DND-41 (cell line): ENCODE measurements at regions not wholly inside any gene's neighbourhood (a gene's known extent, or its start where the extent isn't known, plus 50 kb on each side); places are given as distances from the start of the nearest gene placed in this dataset.

Source experiments
- ATAC-seq: fragments of 200-7000 bp; cut with Tn5 transposase; 3 replicates; pipeline ENCODE4 v1.9.1; 2021; ENCODE audit warnings: low read depth; ENCODE audit not compliant: insufficient read depth
- DNase-seq: peaks from one replicate; pipeline ENCODE4 v3.0.0-alpha.2; 2020
- H2AFZ ChIP-seq: 2 replicates; pipeline ENCODE4 v1.6.0; 2012; ENCODE audit warnings: low read depth, low read length
- H3K27ac ChIP-seq: 2 replicates; pipeline ENCODE4 v1.5.1; 2012; ENCODE audit warnings: low read length, inconsistent platforms
- H3K27me3 ChIP-seq: fragments of 200-600 bp; sonication (generic); 2 replicates; pipeline ENCODE4 v1.6.0; 2012; ENCODE audit warnings: low read length, mild to moderate bottlenecking, inconsistent platforms; ENCODE audit not compliant: insufficient read depth, poor library complexity
- H3K36me3 ChIP-seq: 2 replicates; pipeline ENCODE4 v1.5.1; 2012; ENCODE audit warnings: low read length, inconsistent platforms; ENCODE audit not compliant: insufficient read depth
- H3K4me1 ChIP-seq: 2 replicates; pipeline ENCODE4 v1.5.1; 2012; ENCODE audit warnings: mild to moderate bottlenecking, low read length; ENCODE audit not compliant: insufficient read depth
- H3K4me2 ChIP-seq: 2 replicates; pipeline ENCODE4 v1.6.0; 2012; ENCODE audit warnings: mild to moderate bottlenecking, moderate library complexity, low read length, inconsistent platforms; ENCODE audit not compliant: insufficient read depth
- H3K4me3 ChIP-seq, 2 experiments: fragments of 200-600 bp in 1 of 2; shearing (Covaris generic) in 1 of 2; 2 replicates each; pipeline ENCODE4 v1.5.1; 2012 to 2016; ENCODE audit warnings: inconsistent platforms in 2 of 2, low read length in 2 of 2, mild to moderate bottlenecking in 2 of 2, low read depth in 1 of 2, moderate library complexity in 1 of 2
- H3K79me2 ChIP-seq: 2 replicates; pipeline ENCODE4 v1.6.0; 2012; ENCODE audit warnings: low read length, inconsistent platforms; ENCODE audit not compliant: insufficient read depth
- H3K9ac ChIP-seq: 2 replicates; pipeline ENCODE4 v1.6.0; 2012; ENCODE audit warnings: low read depth, mild to moderate bottlenecking, inconsistent platforms, low read length, moderate library complexity
- H3K9me3 ChIP-seq: 2 replicates; pipeline ENCODE4 v1.5.1; 2012; ENCODE audit warnings: low read length, moderate library complexity, mild to moderate bottlenecking, inconsistent platforms; ENCODE audit not compliant: insufficient read depth, severe bottlenecking
- H4K20me1 ChIP-seq: 2 replicates; pipeline ENCODE4 v1.6.0; 2012; ENCODE audit warnings: low read length; ENCODE audit not compliant: insufficient read depth
- EZH2 ChIP-seq: IDR thresholded peaks from 3 replicates; pipeline ENCODE4 v1.6.1; 2012; ENCODE audit warnings: borderline replicate concordance, low read depth, mild to moderate bottlenecking, moderate library complexity, low read length, inconsistent platforms; ENCODE audit not compliant: severe bottlenecking
- TF ChIP-seq, protein P1 (sequence below): IDR thresholded peaks from 2 replicates; pipeline ENCODE4 v1.5.1; 2012; ENCODE audit warnings: borderline replicate concordance, low read length, moderate library complexity, mild to moderate bottlenecking; ENCODE audit not compliant: poor library complexity, severe bottlenecking; ENCODE audit errors: extremely low read depth

- Histone ChIP-seq H3K9ac (no peak overlapping the region), H3K4me2 (no peak overlapping the region), H3K9me3 (no peaks in the 10 kb centered on the region), H3K36me3 (no peaks in the 10 kb centered on the region), H2AFZ (no peak overlapping the region), H3K27me3 (no peaks in the 10 kb centered on the region), H3K79me2 (no peaks in the 10 kb centered on the region), H3K4me3 (no peak overlapping the region), H3K4me1 (no peaks in the 10 kb centered on the region), H4K20me1 (no peaks in the 10 kb centered on the region), H3K27ac (no peak overlapping the region)
- TF ChIP-seq, protein P1, sequence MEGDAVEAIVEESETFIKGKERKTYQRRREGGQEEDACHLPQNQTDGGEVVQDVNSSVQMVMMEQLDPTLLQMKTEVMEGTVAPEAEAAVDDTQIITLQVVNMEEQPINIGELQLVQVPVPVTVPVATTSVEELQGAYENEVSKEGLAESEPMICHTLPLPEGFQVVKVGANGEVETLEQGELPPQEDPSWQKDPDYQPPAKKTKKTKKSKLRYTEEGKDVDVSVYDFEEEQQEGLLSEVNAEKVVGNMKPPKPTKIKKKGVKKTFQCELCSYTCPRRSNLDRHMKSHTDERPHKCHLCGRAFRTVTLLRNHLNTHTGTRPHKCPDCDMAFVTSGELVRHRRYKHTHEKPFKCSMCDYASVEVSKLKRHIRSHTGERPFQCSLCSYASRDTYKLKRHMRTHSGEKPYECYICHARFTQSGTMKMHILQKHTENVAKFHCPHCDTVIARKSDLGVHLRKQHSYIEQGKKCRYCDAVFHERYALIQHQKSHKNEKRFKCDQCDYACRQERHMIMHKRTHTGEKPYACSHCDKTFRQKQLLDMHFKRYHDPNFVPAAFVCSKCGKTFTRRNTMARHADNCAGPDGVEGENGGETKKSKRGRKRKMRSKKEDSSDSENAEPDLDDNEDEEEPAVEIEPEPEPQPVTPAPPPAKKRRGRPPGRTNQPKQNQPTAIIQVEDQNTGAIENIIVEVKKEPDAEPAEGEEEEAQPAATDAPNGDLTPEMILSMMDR = no peak
- no peak for TF ChIP-seq EZH2
- ATAC-seq (no peak), DNase-seq (no peak)
These were observed 622.6 kb downstream of the ADGRL2 start for GRCh38 chr1:82423174-82423815.

- DNase-seq (no peak), ATAC-seq (no peak)
- H3K4me3 ChIP-seq = no peak overlapping the region
- H3K4me1 ChIP-seq = no peaks in the 10 kb centered on the region
- H3K27ac ChIP-seq = no peak overlapping the region
- H3K4me2 ChIP-seq = no peak overlapping the region
- H4K20me1 ChIP-seq = no peaks in the 10 kb centered on the region
- H3K36me3 ChIP-seq = no peaks in the 10 kb centered on the region
- TF ChIP-seq, protein P1 = no peak
- TF ChIP-seq EZH2 = no peak
- no peaks in the 10 kb centered on the region for H3K9me3 ChIP-seq
- no peak overlapping the region for H2AFZ ChIP-seq
- no peaks in the 10 kb centered on the region for H3K27me3 ChIP-seq
- H3K79me2 ChIP-seq = no peaks in the 10 kb centered on the region
- H3K9ac ChIP-seq = no peak overlapping the region
These were observed 621.0 kb downstream of the ADGRL2 start for GRCh38 chr1:82421782-82422181.

GRCh38 chr1:82420584-82420983 is 619.9 kb downstream of the ADGRL2 start:
- DNase-seq (no peak), ATAC-seq (no peak)
- no peak for TF ChIP-seq EZH2
- TF ChIP-seq, protein P1 = no peak
- H3K9me3 ChIP-seq = no peaks in the 10 kb centered on the region
- H3K4me2 ChIP-seq = no peak overlapping the region
- H3K4me3 ChIP-seq = no peak overlapping the region
- no peaks in the 10 kb centered on the region for H3K36me3 ChIP-seq
- no peak overlapping the region for H3K27ac ChIP-seq
- no peak overlapping the region for H2AFZ ChIP-seq
- H3K79me2 ChIP-seq = no peaks in the 10 kb centered on the region
- H3K27me3 ChIP-seq = no peaks in the 10 kb centered on the region
- H3K4me1 ChIP-seq = no peaks in the 10 kb centered on the region
- H4K20me1 ChIP-seq = no peaks in the 10 kb centered on the region
- H3K9ac ChIP-seq = no peak overlapping the region
